ENCODE measurements at regions not wholly inside any gene's neighbourhood (a gene's known extent, or its start where the extent isn't known, plus 50 kb on each side); places are given as distances from the start of the nearest gene placed in this dataset.

DNA sequence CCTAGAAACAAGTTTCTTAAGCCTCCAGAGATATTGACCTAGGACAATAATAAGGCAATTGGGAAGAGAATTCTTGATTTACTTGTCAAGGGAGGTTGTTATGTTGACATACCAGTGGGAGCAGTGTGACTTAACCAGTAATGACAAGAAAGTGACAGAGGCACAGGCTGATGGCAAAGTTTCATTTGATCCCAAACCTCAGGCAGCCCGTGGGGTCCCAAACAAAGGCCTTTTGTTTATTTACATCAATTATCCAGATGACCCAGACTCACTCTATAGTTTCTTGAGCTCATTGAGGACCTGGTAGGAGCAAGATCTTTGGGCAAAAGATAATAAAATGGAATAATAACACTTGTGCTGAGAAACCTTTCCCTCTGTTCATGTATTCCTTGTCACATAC, 336.8 kb downstream of the ARL6IP6 start:
- intact Hi-C loops (cut with DNase I): no loop called here
- TF ChIP-seq, protein P1, sequence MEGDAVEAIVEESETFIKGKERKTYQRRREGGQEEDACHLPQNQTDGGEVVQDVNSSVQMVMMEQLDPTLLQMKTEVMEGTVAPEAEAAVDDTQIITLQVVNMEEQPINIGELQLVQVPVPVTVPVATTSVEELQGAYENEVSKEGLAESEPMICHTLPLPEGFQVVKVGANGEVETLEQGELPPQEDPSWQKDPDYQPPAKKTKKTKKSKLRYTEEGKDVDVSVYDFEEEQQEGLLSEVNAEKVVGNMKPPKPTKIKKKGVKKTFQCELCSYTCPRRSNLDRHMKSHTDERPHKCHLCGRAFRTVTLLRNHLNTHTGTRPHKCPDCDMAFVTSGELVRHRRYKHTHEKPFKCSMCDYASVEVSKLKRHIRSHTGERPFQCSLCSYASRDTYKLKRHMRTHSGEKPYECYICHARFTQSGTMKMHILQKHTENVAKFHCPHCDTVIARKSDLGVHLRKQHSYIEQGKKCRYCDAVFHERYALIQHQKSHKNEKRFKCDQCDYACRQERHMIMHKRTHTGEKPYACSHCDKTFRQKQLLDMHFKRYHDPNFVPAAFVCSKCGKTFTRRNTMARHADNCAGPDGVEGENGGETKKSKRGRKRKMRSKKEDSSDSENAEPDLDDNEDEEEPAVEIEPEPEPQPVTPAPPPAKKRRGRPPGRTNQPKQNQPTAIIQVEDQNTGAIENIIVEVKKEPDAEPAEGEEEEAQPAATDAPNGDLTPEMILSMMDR (IDR thresholded peaks at IDR 0.05): no peak
- Histone ChIP-seq H3K36me3 (no peaks in the 10 kb centered on the region), H3K4me1 (no peaks in the 10 kb centered on the region), H3K27me3 (no peaks in the 10 kb centered on the region), H3K9me3 (no peaks in the 10 kb centered on the region), H3K4me3 (no peak overlapping the region), H3K27ac (no peak overlapping the region)
- DNase-seq (no peak), ATAC-seq (no peak)

DNA sequence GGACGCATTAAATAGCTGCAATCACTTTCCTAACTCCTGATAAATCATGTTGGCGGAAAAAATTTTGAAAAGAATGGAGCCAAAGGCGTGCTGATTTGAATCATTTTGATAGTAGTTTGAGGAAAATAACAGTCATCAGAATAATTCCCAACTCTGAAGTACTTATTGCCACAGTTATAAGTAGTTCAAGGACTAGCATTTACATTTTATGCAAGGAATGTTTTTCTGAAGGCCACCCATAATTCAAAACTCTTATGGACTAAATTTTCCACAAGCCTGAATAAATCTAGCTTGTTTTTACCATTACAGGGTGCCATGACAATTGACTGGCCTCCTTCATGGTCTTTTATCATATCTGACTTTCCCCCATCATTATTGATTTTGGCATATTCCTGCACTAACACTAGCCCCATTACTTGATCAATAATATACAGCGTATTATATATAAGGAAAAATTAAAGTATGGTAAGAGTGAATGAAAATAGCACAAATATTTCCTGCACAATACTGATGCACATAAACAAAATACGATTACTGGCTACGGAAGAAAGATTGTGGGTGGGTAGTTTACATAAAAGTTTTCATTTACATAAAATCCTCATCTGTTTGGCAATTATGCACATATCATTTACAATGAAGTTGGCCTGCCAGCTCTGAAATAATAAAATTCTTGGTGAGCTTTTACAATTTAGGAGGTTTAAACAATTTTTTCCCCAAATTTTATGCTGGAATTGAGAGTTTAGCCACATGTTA, 334.6 kb downstream of the ARL6IP6 start:
- ATAC-seq (no peak), DNase-seq (no peak)
- Histone ChIP-seq H3K27ac (no peak overlapping the region), H3K27me3 (no peaks in the 10 kb centered on the region), H3K36me3 (no peaks in the 10 kb centered on the region), H3K9me3 (no peaks in the 10 kb centered on the region), H3K4me3 (no peak overlapping the region), H3K4me1 (no peaks in the 10 kb centered on the region)
- TF ChIP-seq, protein P1 (IDR thresholded peaks at IDR 0.05): no peak
- intact Hi-C loops (cut with DNase I): no loop called here

DNA sequence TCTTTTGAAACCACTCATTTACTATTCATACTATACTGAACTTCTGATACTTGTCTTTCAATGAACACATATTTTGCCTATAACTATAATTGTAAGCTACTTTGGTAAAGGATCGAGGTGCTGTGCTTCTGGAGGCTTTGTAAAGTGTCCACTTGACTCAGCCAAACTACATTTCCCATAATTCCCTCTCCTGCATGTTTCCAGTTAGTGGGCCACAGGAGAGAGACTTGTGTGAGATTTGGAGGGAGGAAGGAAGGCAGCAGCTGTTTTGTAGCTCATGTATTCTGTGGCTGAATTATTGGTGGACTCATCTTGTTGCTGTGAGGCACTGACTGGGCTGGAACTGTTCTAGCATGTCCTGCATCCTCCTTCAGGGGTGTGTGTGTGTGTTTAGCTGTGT, 328.8 kb downstream of the ARL6IP6 start:
- no peaks in the 10 kb centered on the region for H3K36me3 ChIP-seq
- H3K27ac ChIP-seq: no peak overlapping the region
- no peaks in the 10 kb centered on the region for H3K4me1 ChIP-seq
- no peaks in the 10 kb centered on the region for H3K9me3 ChIP-seq
- DNase-seq: no peak
- no peak overlapping the region for H3K4me3 ChIP-seq
- TF ChIP-seq, protein P1 (IDR thresholded peaks at IDR 0.05): no peak
- intact Hi-C loops (cut with DNase I): no loop called here
- no peak for ATAC-seq
- no peaks in the 10 kb centered on the region for H3K27me3 ChIP-seq

DNA sequence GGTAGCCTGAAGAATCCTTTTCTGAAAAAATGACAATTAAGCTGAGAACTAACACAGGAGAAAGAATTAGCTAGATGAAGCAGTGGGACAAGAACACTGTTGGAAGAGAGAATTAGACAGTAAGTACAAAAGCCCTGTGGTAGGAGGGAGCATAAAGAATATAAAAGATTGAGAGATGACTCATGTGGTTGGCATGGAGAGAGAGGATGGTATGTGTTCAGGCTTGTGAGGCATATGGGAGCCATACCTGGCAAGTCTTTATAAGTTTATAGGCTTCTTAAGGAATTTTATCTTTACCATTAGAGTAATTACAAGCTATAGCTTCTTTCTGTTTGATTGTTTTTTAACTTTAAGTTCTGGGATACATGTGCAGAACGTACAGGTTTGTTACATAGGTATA, 325.0 kb downstream of the ARL6IP6 start:
- TF ChIP-seq, protein P1 (IDR thresholded peaks at IDR 0.05): no peak
- Histone ChIP-seq H3K27me3 (no peaks in the 10 kb centered on the region), H3K9me3 (no peaks in the 10 kb centered on the region), H3K4me3 (no peak overlapping the region), H3K4me1 (no peaks in the 10 kb centered on the region), H3K36me3 (no peaks in the 10 kb centered on the region), H3K27ac (no peak overlapping the region)
- ATAC-seq: no peak
- intact Hi-C loops (cut with DNase I): no loop called here
- no peak for DNase-seq

DNA sequence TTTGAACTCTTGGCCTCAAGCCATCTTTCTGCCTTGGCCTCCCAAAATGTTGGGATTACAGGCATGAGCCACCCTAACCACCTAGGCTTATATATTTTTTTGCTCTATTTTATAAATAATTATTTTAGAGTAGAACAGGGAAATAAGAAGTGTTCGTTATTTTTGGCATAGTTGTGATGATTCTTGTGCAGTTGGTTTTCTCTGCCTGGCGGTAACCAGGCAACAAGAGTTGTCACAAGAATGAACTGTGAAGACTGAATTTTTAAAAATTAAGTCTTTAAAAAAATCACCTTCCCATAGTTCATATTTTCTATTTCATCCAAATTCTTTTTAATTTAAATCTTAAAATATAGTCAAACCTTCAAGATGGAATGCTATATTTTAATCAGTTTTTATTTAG, 310.2 kb downstream of the ARL6IP6 start:
- no peaks in the 10 kb centered on the region for H3K4me1 ChIP-seq
- H3K9me3 ChIP-seq: no peaks in the 10 kb centered on the region
- H3K27me3 ChIP-seq: no peaks in the 10 kb centered on the region
- no peak for DNase-seq
- no peaks in the 10 kb centered on the region for H3K36me3 ChIP-seq
- no peak overlapping the region for H3K27ac ChIP-seq
- ATAC-seq: no peak
- no peak overlapping the region for H3K4me3 ChIP-seq
- intact Hi-C loops (cut with DNase I): no loop called here
- TF ChIP-seq, protein P1 (IDR thresholded peaks at IDR 0.05): no peak
